ENCODE measurements at regions not wholly inside any gene's neighbourhood (a gene's known extent, or its start where the extent isn't known, plus 50 kb on each side); places are given as distances from the start of the nearest gene placed in this dataset.

DNA sequence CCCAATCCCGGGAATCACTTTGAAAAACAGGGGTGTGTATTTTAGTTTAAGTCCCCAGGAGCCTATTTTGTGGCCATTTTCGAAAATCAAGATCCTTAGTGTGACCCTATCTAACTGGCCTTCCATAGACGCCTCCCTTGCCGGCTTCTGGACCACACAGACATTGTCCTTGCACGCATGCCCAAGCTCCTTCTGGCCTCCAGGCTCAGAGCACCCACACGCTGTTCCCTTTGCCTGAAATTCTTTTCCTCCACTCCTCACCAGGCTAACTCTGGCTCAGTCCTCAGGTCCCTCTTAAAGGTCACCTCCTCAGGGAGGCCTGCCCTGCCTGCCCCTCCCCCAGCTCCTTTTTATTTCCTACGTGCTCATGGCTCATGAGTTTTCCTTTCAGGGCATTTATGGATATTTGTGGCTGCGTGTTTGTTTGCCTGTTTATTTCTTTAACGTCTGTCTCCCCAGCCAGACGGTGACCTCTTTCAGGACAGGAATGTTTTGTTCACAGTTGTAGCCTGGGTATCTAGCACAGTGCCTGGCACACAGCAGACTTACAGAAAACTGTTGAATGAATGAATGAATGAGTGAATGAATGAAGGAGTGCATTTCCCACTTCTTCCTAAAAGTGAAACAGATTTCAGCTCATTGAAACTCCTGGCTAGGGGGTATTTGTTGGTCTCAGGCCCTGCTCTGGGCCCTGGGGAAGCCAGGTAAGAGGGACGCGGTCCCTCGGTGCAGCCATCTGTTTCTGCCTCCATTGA lies 79.1 kb upstream of the IER5L start:
- TF ChIP-seq, protein P1, sequence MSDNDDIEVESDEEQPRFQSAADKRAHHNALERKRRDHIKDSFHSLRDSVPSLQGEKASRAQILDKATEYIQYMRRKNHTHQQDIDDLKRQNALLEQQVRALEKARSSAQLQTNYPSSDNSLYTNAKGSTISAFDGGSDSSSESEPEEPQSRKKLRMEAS (IDR thresholded peaks at IDR 0.05; ENCODE audit: low read depth): no peak
- TF ChIP-seq, protein P2, sequence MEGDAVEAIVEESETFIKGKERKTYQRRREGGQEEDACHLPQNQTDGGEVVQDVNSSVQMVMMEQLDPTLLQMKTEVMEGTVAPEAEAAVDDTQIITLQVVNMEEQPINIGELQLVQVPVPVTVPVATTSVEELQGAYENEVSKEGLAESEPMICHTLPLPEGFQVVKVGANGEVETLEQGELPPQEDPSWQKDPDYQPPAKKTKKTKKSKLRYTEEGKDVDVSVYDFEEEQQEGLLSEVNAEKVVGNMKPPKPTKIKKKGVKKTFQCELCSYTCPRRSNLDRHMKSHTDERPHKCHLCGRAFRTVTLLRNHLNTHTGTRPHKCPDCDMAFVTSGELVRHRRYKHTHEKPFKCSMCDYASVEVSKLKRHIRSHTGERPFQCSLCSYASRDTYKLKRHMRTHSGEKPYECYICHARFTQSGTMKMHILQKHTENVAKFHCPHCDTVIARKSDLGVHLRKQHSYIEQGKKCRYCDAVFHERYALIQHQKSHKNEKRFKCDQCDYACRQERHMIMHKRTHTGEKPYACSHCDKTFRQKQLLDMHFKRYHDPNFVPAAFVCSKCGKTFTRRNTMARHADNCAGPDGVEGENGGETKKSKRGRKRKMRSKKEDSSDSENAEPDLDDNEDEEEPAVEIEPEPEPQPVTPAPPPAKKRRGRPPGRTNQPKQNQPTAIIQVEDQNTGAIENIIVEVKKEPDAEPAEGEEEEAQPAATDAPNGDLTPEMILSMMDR (IDR thresholded peaks at IDR 0.05): no peak
- TF ChIP-seq, protein P3, sequence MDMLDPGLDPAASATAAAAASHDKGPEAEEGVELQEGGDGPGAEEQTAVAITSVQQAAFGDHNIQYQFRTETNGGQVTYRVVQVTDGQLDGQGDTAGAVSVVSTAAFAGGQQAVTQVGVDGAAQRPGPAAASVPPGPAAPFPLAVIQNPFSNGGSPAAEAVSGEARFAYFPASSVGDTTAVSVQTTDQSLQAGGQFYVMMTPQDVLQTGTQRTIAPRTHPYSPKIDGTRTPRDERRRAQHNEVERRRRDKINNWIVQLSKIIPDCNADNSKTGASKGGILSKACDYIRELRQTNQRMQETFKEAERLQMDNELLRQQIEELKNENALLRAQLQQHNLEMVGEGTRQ (IDR thresholded peaks at IDR 0.05; ENCODE audit: borderline replicate concordance, low read depth, low read length): no peak
- TF ChIP-seq SIN3A (IDR thresholded peaks at IDR 0.05; ENCODE audit: borderline replicate concordance, low read depth, low read length): no peak
- TF ChIP-seq, protein P4, sequence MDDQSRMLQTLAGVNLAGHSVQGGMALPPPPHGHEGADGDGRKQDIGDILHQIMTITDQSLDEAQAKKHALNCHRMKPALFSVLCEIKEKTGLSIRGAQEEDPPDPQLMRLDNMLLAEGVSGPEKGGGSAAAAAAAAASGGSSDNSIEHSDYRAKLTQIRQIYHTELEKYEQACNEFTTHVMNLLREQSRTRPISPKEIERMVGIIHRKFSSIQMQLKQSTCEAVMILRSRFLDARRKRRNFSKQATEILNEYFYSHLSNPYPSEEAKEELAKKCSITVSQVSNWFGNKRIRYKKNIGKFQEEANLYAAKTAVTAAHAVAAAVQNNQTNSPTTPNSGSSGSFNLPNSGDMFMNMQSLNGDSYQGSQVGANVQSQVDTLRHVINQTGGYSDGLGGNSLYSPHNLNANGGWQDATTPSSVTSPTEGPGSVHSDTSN (IDR thresholded peaks at IDR 0.05): no peak
- TF ChIP-seq, protein P5, sequence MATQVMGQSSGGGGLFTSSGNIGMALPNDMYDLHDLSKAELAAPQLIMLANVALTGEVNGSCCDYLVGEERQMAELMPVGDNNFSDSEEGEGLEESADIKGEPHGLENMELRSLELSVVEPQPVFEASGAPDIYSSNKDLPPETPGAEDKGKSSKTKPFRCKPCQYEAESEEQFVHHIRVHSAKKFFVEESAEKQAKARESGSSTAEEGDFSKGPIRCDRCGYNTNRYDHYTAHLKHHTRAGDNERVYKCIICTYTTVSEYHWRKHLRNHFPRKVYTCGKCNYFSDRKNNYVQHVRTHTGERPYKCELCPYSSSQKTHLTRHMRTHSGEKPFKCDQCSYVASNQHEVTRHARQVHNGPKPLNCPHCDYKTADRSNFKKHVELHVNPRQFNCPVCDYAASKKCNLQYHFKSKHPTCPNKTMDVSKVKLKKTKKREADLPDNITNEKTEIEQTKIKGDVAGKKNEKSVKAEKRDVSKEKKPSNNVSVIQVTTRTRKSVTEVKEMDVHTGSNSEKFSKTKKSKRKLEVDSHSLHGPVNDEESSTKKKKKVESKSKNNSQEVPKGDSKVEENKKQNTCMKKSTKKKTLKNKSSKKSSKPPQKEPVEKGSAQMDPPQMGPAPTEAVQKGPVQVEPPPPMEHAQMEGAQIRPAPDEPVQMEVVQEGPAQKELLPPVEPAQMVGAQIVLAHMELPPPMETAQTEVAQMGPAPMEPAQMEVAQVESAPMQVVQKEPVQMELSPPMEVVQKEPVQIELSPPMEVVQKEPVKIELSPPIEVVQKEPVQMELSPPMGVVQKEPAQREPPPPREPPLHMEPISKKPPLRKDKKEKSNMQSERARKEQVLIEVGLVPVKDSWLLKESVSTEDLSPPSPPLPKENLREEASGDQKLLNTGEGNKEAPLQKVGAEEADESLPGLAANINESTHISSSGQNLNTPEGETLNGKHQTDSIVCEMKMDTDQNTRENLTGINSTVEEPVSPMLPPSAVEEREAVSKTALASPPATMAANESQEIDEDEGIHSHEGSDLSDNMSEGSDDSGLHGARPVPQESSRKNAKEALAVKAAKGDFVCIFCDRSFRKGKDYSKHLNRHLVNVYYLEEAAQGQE (IDR thresholded peaks at IDR 0.05; ENCODE audit: low read depth, low read length): no peak
